GM12891 (cell line): ENCODE measurements at regions not wholly inside any gene's neighbourhood (a gene's known extent, or its start where the extent isn't known, plus 50 kb on each side); places are given as distances from the start of the nearest gene placed in this dataset.
"Not testable (repeated sequence)": the region's sequence is repeated elsewhere in the genome, so short reads cannot be mapped to it uniquely, and the experiment has no call there.

Experiments used
- PAX5 ChIP-seq: IDR thresholded peaks from 2 replicates; pipeline ENCODE4 v1.6.1; 2011; ENCODE audit warnings: low read length, moderate library complexity, mild to moderate bottlenecking; ENCODE audit not compliant: insufficient read depth, severe bottlenecking
- POLR2AphosphoS5 ChIP-seq: IDR thresholded peaks from 2 replicates; pipeline ENCODE4 v1.6.1; 2011; ENCODE audit warnings: low read depth, low read length, control low read depth

- not testable (repeated sequence) for TF ChIP-seq POLR2AphosphoS5, PAX5
Observed at GRCh38 chr5:1575491-1575890, 51.7 kb upstream of the LPCAT1 start.
